OCI-LY3 (cell line): ENCODE measurements at regions not wholly inside any gene's neighbourhood (a gene's known extent, or its start where the extent isn't known, plus 50 kb on each side); places are given as distances from the start of the nearest gene placed in this dataset.
A peak's percentile ranks its signal among the peaks of the same experiment; 100 is the strongest.

Source experiments
- H2AFZ ChIP-seq: fragments of 200-600, 300-600 bp; shearing (Covaris generic); 2 replicates; pipeline ENCODE4 v1.6.0; 2014; ENCODE audit warnings: antibody characterized with exemption, low read depth, low read length
- H3K27ac ChIP-seq: fragments of 200-600, 300-600 bp; sonication (generic); 2 replicates; pipeline ENCODE4 v1.5.1; 2014; ENCODE audit warnings: mild to moderate bottlenecking, low read length, moderate library complexity, mixed read lengths
- H3K27me3 ChIP-seq: fragments of 200-600, 300-600 bp; sonication (generic); 2 replicates; pipeline ENCODE4 v1.6.1; 2014; ENCODE audit warnings: low read depth, low read length, mixed read lengths
- H3K36me3 ChIP-seq: fragments of 200-600, 300-600 bp; sonication (generic); replicated peaks from 2 replicates; pipeline ENCODE3; 2014; ENCODE audit warnings: low read depth, low read length, mixed read lengths
- H3K4me1 ChIP-seq: fragments of 300-600, 200-600 bp; sonication (generic); 2 replicates; pipeline ENCODE4 v1.6.1; 2014; ENCODE audit warnings: low read length, mixed read lengths
- H3K4me2 ChIP-seq: fragments of 200-600, 300-600 bp; sonication (generic); 2 replicates; pipeline ENCODE4 v1.6.1; 2014; ENCODE audit warnings: low read length, mixed read lengths
- H3K4me3 ChIP-seq: fragments of 300-600, 200-600 bp; sonication (generic); 2 replicates; pipeline ENCODE4 v1.5.1; 2014; ENCODE audit warnings: antibody characterized with exemption, mild to moderate bottlenecking, low read length, moderate library complexity
- H3K79me2 ChIP-seq: fragments of 300-600, 200-600 bp; shearing (Covaris generic); 2 replicates; pipeline ENCODE4 v1.6.1; 2014; ENCODE audit warnings: mild to moderate bottlenecking, low read length, mixed read lengths
- H3K9ac ChIP-seq: fragments of 300-600, 200-600 bp; shearing (Covaris generic); 2 replicates; pipeline ENCODE4 v1.6.0; 2014; ENCODE audit warnings: mild to moderate bottlenecking, low read length, moderate library complexity
- H3K9me3 ChIP-seq: fragments of 200-600, 300-600 bp; shearing (Covaris generic); 2 replicates; pipeline ENCODE4 v1.6.1; 2014; ENCODE audit warnings: low read length, mixed read lengths; ENCODE audit not compliant: insufficient read depth
- H4K20me1 ChIP-seq: fragments of 200-600, 300-600 bp; sonication (generic); 2 replicates; pipeline ENCODE4 v1.6.1; 2016; ENCODE audit warnings: low read length, mixed read lengths; ENCODE audit not compliant: insufficient read depth
- EZH2phosphoT487 ChIP-seq: fragments of 200-600 bp; shearing (Covaris generic); IDR thresholded peaks from 2 replicates; pipeline ENCODE4 v1.6.1; 2018; ENCODE audit warnings: antibody characterized with exemption, mixed run types, low read depth
- TF ChIP-seq, protein P1 (sequence below): fragments of 200-600, 300-600 bp; sonication (generic); IDR thresholded peaks from 2 replicates; pipeline ENCODE4 v1.5.1; 2014; ENCODE audit warnings: antibody characterized with exemption, low read length, low read depth

DNA sequence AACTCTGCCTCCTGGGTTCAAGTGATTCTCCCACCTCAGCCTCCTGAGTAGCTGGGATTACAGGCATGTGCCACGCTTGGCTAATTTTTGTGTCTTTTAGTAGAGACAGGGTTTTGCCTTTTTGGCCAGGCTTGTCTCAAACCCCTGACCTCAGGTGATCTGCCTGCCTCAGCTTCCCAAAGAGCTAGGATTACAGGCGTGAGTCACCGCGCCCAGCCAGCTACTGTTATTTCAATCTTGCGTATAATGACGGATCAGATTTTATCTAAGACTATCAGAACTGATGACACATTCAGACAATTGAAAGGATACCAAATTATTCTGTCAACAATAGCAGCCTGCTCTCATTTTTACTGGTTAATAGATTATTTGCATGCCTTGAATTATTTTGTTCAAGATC lies 612.2 kb downstream of the ZIC1 start:
- H3K4me3 ChIP-seq = no peak overlapping the region
- no peak overlapping the region for H3K9ac ChIP-seq
- no peak overlapping the region for H3K4me2 ChIP-seq
- no peaks in the 10 kb centered on the region for H3K79me2 ChIP-seq
- H2AFZ ChIP-seq = no peak overlapping the region
- H4K20me1 ChIP-seq = no peaks in the 10 kb centered on the region
- no peaks in the 10 kb centered on the region for H3K9me3 ChIP-seq
- no peak for TF ChIP-seq EZH2phosphoT487
- TF ChIP-seq, protein P1, sequence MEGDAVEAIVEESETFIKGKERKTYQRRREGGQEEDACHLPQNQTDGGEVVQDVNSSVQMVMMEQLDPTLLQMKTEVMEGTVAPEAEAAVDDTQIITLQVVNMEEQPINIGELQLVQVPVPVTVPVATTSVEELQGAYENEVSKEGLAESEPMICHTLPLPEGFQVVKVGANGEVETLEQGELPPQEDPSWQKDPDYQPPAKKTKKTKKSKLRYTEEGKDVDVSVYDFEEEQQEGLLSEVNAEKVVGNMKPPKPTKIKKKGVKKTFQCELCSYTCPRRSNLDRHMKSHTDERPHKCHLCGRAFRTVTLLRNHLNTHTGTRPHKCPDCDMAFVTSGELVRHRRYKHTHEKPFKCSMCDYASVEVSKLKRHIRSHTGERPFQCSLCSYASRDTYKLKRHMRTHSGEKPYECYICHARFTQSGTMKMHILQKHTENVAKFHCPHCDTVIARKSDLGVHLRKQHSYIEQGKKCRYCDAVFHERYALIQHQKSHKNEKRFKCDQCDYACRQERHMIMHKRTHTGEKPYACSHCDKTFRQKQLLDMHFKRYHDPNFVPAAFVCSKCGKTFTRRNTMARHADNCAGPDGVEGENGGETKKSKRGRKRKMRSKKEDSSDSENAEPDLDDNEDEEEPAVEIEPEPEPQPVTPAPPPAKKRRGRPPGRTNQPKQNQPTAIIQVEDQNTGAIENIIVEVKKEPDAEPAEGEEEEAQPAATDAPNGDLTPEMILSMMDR = no peak
- no peaks in the 10 kb centered on the region for H3K27me3 ChIP-seq
- no peak overlapping the region for H3K27ac ChIP-seq
- no peaks in the 10 kb centered on the region for H3K36me3 ChIP-seq
- H3K4me1 ChIP-seq = peaks cover 11% of the 10 kb centered on the region

DNA sequence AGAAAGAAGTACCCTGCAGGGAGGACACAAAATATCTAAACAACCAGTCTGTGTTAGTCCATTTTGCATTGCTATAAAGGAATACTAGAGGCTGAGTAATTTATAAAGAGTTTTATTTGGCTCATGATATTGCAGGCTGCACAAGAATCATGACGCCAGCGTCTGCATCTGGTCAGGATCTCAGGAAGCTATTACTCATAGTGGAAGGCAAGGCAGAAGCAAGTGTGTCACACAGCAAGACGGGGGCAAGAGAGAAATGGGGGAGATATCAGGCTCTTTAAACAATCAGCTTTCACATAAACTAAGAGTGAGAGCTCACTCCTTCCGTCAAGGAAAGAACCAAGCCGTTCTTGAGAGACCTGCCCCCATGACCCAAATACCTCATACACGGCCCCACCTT lies 614.8 kb downstream of the ZIC1 start:
- H2AFZ ChIP-seq = no peak overlapping the region
- H3K27ac ChIP-seq = no peak overlapping the region
- no peaks in the 10 kb centered on the region for H3K36me3 ChIP-seq
- no peaks in the 10 kb centered on the region for H4K20me1 ChIP-seq
- TF ChIP-seq EZH2phosphoT487 = no peak
- TF ChIP-seq, protein P1 = no peak
- H3K79me2 ChIP-seq = no peaks in the 10 kb centered on the region
- no peak overlapping the region for H3K4me3 ChIP-seq
- no peaks in the 10 kb centered on the region for H3K27me3 ChIP-seq
- H3K4me2 ChIP-seq = no peak overlapping the region
- H3K9ac ChIP-seq = no peak overlapping the region
- H3K9me3 ChIP-seq = no peaks in the 10 kb centered on the region
- H3K4me1 ChIP-seq = peaks cover 15% of the 10 kb centered on the region

DNA sequence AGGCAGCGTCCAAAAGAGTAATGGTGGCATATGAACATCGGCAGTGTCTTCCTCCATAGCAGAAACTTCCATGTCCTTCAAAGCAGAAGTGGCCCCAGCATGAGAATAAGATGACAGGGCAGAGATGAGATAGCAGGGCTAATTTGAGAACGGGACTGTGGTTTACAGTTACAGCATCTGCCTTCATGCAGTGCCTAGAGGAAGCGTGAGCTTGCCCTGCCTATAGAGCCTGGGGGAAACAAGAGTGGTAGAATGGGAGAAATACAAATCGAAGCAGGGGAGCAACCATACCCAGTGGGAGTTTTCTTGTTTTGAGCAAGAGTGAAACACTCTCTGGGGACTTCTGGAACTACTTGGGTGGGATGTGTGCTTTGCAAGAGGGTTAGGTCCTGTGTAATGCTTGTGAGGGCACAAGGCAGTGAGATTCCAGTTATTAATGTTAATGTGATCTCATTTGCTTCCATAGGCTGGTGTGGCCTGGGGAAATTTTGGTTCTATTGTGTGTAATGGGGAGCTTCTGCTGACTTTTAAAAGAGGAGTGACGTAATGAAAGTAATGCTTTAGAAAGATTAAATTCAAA lies 616.9 kb downstream of the ZIC1 start:
- no peaks in the 10 kb centered on the region for H3K36me3 ChIP-seq
- no peaks in the 10 kb centered on the region for H3K79me2 ChIP-seq
- peak overlapping the region; percentile 94 for H2AFZ ChIP-seq
- H3K4me1 ChIP-seq = peaks cover 15% of the 10 kb centered on the region
- peak overlapping the region; percentile 74 for H3K4me2 ChIP-seq
- H3K27me3 ChIP-seq = no peaks in the 10 kb centered on the region
- no peaks in the 10 kb centered on the region for H4K20me1 ChIP-seq
- no peaks in the 10 kb centered on the region for H3K9me3 ChIP-seq
- peak overlapping the region; percentile 42 for H3K4me3 ChIP-seq
- TF ChIP-seq EZH2phosphoT487 = no peak
- TF ChIP-seq, protein P1 = no peak
- peak overlapping the region; percentile 57 for H3K27ac ChIP-seq
- peak overlapping the region; percentile 33; the same call in 1 of the 2 replicates for H3K9ac ChIP-seq

DNA sequence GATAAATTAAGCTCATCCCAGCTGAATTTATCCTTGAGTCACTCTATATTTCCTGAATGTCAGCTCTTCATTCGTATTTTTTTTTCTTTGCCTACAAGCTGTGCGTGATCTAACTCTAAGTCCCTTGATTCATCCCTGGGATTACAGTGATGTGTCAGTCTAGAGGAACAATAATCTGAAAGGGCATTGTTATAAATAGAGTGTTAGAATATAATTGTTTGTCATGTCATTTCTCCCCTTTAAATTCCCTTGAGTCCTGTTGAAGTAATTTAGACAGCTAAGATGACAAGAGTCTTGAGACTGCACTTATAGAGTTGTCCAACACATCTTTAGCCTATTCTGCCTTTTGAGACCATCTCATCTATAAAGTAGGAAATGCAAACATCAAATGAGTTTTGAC lies 621.8 kb downstream of the ZIC1 start:
- no peaks in the 10 kb centered on the region for H3K79me2 ChIP-seq
- no peaks in the 10 kb centered on the region for H3K9me3 ChIP-seq
- H3K4me2 ChIP-seq = no peak overlapping the region
- no peak overlapping the region for H3K9ac ChIP-seq
- no peak for TF ChIP-seq EZH2phosphoT487
- TF ChIP-seq, protein P1 = no peak
- H2AFZ ChIP-seq = no peak overlapping the region
- H4K20me1 ChIP-seq = no peaks in the 10 kb centered on the region
- H3K4me3 ChIP-seq = no peak overlapping the region
- H3K36me3 ChIP-seq = no peaks in the 10 kb centered on the region
- H3K27ac ChIP-seq = no peak overlapping the region
- peaks cover 9% of the 10 kb centered on the region for H3K4me1 ChIP-seq
- H3K27me3 ChIP-seq = no peaks in the 10 kb centered on the region
